Caco-2 (cell line): ENCODE measurements at regions not wholly inside any gene's neighbourhood (a gene's known extent, or its start where the extent isn't known, plus 50 kb on each side); places are given as distances from the start of the nearest gene placed in this dataset.

Experiments used
- BruUV-seq: library from RNA; stranded (reverse); fragments of 400-500 nt; replicated peaks from 2 replicates; lab custom pipeline; 2021; lab: Mats Ljungman, UMichigan
- CTCF ChIA-PET: fragments of 300-600 bp; sonication (Branson Sonifier 250); formaldehyde crosslinking; loops from one replicate; lab custom pipeline; 2022; ENCODE audit warnings: antibody characterized with exemption; lab: Charles Lee
- POLR2A ChIA-PET: fragments of 300-600 bp; sonication (Branson Sonifier 250); formaldehyde crosslinking; loops from one replicate; lab custom pipeline; 2022; ENCODE audit warnings: antibody characterized with exemption; lab: Charles Lee
- DNase-seq, 2 experiments: peaks; one replicate each; pipeline versions ENCODE4 v3.0.0 to v3.0.0-alpha.2; 2020 to 2022
- H3K27me3 ChIP-seq: replicated peaks from 2 replicates; pipeline ENCODE4 v1.6.0; 2011; ENCODE audit warnings: low read length; ENCODE audit not compliant: control insufficient read depth, insufficient read depth
- H3K36me3 ChIP-seq: 2 replicates; pipeline ENCODE4 v1.5.1; 2011; ENCODE audit warnings: low read length; ENCODE audit not compliant: control insufficient read depth, insufficient read depth
- H3K4me1 ChIP-seq: fragments of 250-450 bp; sonication (Bioruptor Pico); 2 replicates; pipeline ENCODE4 v1.5.1; 2020; ENCODE audit warnings: mild to moderate bottlenecking
- H3K4me3 ChIP-seq: 2 replicates; pipeline ENCODE4 v1.5.1; 2011; ENCODE audit warnings: low read depth, mild to moderate bottlenecking, control low read depth, low read length
- H3K9me3 ChIP-seq: fragments of 250-450 bp; sonication (Bioruptor Pico); 2 replicates; pipeline ENCODE4 v1.5.1; 2020; ENCODE audit warnings: mild to moderate bottlenecking, moderate library complexity
- H3K27ac Mint-ChIP-seq: one replicate; pipeline ENCODE4 v1.8.0; 2022; ENCODE audit warnings: mixed read lengths; ENCODE audit not compliant: unreplicated experiment
- H3K27me3 Mint-ChIP-seq: one replicate; pipeline ENCODE4 v1.8.0; 2022; ENCODE audit warnings: mixed read lengths; ENCODE audit not compliant: insufficient read depth, unreplicated experiment
- H3K36me3 Mint-ChIP-seq: one replicate; pipeline ENCODE4 v1.8.0; 2022; ENCODE audit warnings: mild to moderate bottlenecking, mixed read lengths; ENCODE audit not compliant: insufficient read depth, unreplicated experiment
- H3K4me1 Mint-ChIP-seq: one replicate; pipeline ENCODE4 v1.8.0; 2022; ENCODE audit warnings: low read depth, mixed read lengths; ENCODE audit not compliant: unreplicated experiment
- H3K4me3 Mint-ChIP-seq: one replicate; pipeline ENCODE4 v1.8.0; 2022; ENCODE audit warnings: mild to moderate bottlenecking, moderate library complexity, mixed read lengths; ENCODE audit not compliant: unreplicated experiment
- H3K9me3 Mint-ChIP-seq: one replicate; pipeline ENCODE4 v1.8.0; 2022; ENCODE audit warnings: mixed read lengths; ENCODE audit not compliant: unreplicated experiment
- intact Hi-C: fragments of 100-400 bp; cut with micrococcal nuclease; formaldehyde crosslinking; loops from one replicate; pipeline ENCODE4 v1.10.0; 2022; ENCODE audit not compliant: unreplicated experiment
- TF ChIP-seq, protein P1 (sequence below), 2 experiments: fragments of 200-600 bp in 1 of 2; IDR thresholded peaks; 1 replicate in 1 of 2; 2 replicates in 1 of 2; pipeline versions ENCODE4 v1.5.1 to v1.8.0; 2011 to 2022; ENCODE audit warnings: antibody characterized with exemption in 1 of 2, control low read depth in 1 of 2, inconsistent platforms in 1 of 2, low read depth in 1 of 2, low read length in 1 of 2, mild to moderate bottlenecking in 1 of 2, moderate library complexity in 1 of 2; ENCODE audit not compliant: insufficient read depth in 1 of 2, severe bottlenecking in 1 of 2, unreplicated experiment in 1 of 2

DNA sequence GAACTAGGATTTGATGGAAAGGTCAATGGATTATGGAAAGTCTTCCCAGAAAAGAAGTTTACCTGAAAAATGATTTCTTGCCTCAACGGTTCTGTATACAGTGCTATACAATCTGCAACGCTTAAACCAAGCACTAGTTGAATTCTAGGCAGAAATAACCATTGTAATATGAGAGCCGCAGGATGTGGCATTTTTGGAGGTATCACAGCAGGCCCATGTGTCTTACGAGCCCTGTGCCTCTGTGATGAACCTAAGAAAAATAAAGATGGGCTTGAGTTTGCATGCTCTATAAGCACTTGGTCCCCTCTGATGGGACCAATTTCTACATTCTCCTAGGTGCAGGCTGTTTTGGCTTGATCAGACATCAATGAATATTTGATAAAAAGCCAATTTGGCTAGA is 78.7 kb upstream of the RFC3 start:
- POLR2A ChIA-PET, result no interaction called here
- no peaks in the 10 kb centered on the region for H3K27me3 Mint-ChIP-seq
- H3K36me3 Mint-ChIP-seq, result no peaks in the 10 kb centered on the region
- TF ChIP-seq, protein P1, sequence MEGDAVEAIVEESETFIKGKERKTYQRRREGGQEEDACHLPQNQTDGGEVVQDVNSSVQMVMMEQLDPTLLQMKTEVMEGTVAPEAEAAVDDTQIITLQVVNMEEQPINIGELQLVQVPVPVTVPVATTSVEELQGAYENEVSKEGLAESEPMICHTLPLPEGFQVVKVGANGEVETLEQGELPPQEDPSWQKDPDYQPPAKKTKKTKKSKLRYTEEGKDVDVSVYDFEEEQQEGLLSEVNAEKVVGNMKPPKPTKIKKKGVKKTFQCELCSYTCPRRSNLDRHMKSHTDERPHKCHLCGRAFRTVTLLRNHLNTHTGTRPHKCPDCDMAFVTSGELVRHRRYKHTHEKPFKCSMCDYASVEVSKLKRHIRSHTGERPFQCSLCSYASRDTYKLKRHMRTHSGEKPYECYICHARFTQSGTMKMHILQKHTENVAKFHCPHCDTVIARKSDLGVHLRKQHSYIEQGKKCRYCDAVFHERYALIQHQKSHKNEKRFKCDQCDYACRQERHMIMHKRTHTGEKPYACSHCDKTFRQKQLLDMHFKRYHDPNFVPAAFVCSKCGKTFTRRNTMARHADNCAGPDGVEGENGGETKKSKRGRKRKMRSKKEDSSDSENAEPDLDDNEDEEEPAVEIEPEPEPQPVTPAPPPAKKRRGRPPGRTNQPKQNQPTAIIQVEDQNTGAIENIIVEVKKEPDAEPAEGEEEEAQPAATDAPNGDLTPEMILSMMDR (IDR thresholded peaks at IDR 0.05; ENCODE audit: insufficient read depth in 1 of 2, low read depth in 1 of 2, low read length in 1 of 2, severe bottlenecking in 1 of 2, unreplicated experiment in 1 of 2), result no peak
- intact Hi-C loops, result no loop called here
- no TSS peak for BruUV-seq
- H3K4me1 Mint-ChIP-seq, result no peaks in the 10 kb centered on the region
- no peak overlapping the region for H3K4me3 Mint-ChIP-seq
- H3K27ac Mint-ChIP-seq, result no peak overlapping the region
- CTCF ChIA-PET, result no interaction called here
- Histone ChIP-seq H3K27me3 (no peaks in the 10 kb centered on the region), H3K4me3 (no peak overlapping the region), H3K4me1 (peaks cover 10% of the 10 kb centered on the region; the same call in 1 of the 2 replicates), H3K36me3 (no peaks in the 10 kb centered on the region), H3K9me3 (no peaks in the 10 kb centered on the region)
- no peak for DNase-seq
- H3K9me3 Mint-ChIP-seq, result peaks cover 16% of the 10 kb centered on the region

DNA sequence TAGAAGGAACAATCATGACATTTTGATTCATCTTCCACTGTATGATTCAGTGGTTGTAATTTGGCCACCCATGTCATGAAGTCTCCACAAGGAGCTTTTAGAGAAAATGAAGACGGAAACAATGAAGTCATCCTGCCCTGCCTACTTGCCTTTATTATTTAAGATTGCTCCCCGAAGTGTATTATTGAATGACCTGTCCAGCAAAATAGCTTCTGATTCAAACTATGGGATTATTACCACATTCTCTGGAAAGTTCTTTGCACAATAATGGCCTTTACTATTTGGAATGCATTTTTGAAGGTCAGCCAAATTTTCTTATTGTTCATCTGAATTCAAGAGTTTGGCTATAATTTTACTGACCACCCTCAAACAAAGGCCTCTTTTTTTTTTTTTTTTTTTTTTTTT is 77.8 kb upstream of the RFC3 start:
- POLR2A ChIA-PET, result no interaction called here
- intact Hi-C loops, result no loop called here

DNA sequence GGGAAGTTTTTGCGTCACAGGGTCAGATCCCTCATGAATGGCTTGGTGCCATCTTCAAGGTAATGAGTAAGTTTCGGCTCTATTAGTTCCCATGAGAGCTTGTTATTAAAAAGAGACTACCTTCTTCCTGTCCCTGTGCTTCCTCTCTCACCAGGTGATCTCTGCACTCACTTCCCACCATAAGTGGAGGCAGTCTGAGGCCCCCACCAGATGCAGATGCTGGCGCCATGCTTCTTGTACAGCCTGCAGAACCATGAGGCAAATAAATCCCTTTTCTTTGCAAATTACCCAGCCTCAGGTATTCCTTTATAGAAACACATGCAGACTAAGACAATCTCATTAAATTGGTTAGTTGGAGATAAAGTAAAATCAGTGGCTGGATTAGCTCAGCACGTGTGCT is 75.6 kb upstream of the RFC3 start:
- Mint-ChIP-seq H3K4me1 (no peaks in the 10 kb centered on the region), H3K27ac (no peak overlapping the region), H3K9me3 (peaks cover 16% of the 10 kb centered on the region), H3K36me3 (no peaks in the 10 kb centered on the region), H3K27me3 (no peaks in the 10 kb centered on the region), H3K4me3 (no peak overlapping the region)
- ChIA-PET CTCF (no interaction called here), POLR2A (no interaction called here)
- Histone ChIP-seq H3K4me3 (no peak overlapping the region), H3K36me3 (no peaks in the 10 kb centered on the region), H3K4me1 (no peaks in the 10 kb centered on the region), H3K27me3 (no peaks in the 10 kb centered on the region), H3K9me3 (no peaks in the 10 kb centered on the region)
- intact Hi-C loops, result no loop called here
- no peak for DNase-seq
- TF ChIP-seq, protein P1 (IDR thresholded peaks at IDR 0.05; ENCODE audit: insufficient read depth in 1 of 2, low read depth in 1 of 2, low read length in 1 of 2, severe bottlenecking in 1 of 2, unreplicated experiment in 1 of 2), result no peak
- BruUV-seq, result no TSS peak

More for the DNA sequence above, 77.8 kb upstream of the RFC3 start:
- no peaks in the 10 kb centered on the region for H3K27me3 ChIP-seq
- no peak overlapping the region for H3K4me3 ChIP-seq
- no peaks in the 10 kb centered on the region for H3K9me3 ChIP-seq
- no peaks in the 10 kb centered on the region for H3K36me3 ChIP-seq
- TF ChIP-seq, protein P1 (IDR thresholded peaks at IDR 0.05; ENCODE audit: insufficient read depth in 1 of 2, low read depth in 1 of 2, low read length in 1 of 2, severe bottlenecking in 1 of 2, unreplicated experiment in 1 of 2), result no peak
- H3K9me3 Mint-ChIP-seq, result peaks cover 16% of the 10 kb centered on the region
- H3K4me3 Mint-ChIP-seq, result no peak overlapping the region
- no peaks in the 10 kb centered on the region for H3K4me1 Mint-ChIP-seq
- no TSS peak for BruUV-seq
- H3K36me3 Mint-ChIP-seq, result no peaks in the 10 kb centered on the region
- H3K27me3 Mint-ChIP-seq, result no peaks in the 10 kb centered on the region
- CTCF ChIA-PET, result no interaction called here
- no peak overlapping the region for H3K27ac Mint-ChIP-seq
- H3K4me1 ChIP-seq, result peaks cover 9% of the 10 kb centered on the region; the same call in 1 of the 2 replicates
- DNase-seq, result no peak
